ENCODE measurements at regions not wholly inside any gene's neighbourhood (a gene's known extent, or its start where the extent isn't known, plus 50 kb on each side); places are given as distances from the start of the nearest gene placed in this dataset.

DNA sequence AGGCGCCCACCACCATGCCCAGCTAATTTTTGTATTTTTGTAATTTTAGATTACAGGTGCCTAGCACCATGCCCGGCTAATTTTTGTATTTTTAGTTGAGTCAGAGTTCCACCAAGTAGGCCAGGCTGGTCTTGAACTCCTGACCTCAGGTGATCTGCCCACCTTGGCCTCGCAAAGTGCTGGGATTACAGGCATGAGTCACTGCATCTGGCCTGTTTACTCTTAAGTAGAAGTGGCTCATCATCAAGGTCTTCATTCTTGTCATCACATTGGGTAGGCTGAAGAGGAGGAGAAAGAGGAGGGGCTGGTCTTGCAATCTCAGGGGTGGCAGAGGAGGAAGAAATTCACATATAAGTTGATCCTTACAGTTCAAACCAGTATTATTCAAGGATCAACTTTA is 152.4 kb upstream of the ATP2B1 start:
- DNase-seq (ENCODE audit: low read depth in 2 of 2) = no peak

DNA sequence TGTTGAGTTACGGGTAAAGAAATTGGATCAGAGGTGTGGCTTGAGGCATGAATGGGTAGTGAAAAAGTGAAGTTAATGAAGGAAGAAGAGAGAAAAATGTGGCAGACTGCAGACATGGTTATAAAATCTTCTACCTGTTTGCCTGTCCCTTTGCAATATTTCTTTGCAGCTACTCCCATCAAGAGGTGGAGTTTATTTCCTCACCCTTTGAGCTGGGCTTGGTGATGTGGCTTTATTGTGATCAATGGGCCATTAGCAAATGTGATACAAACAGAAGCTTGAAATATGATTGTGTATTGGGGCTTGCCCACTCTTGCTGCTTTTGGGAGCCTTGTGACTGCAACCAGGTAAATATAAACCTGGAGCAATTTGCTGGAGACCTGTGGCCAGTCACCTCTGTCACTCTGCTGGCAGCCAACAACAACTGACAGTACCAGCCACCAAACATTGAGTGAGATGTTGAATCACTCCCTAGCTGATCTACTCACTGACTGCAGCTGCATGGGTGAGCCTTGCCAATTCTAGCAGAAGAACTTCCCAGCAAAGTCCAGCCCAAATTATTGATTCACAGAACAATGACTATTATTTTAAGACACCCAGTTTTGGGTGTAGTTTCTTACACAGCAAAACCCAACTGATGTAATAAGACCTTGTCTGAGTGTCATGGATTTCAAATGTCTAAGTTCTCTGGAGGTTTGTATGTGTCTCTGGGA is 151.0 kb upstream of the ATP2B1 start:
- DNase-seq (ENCODE audit: low read depth in 2 of 2) = no peak

DNA sequence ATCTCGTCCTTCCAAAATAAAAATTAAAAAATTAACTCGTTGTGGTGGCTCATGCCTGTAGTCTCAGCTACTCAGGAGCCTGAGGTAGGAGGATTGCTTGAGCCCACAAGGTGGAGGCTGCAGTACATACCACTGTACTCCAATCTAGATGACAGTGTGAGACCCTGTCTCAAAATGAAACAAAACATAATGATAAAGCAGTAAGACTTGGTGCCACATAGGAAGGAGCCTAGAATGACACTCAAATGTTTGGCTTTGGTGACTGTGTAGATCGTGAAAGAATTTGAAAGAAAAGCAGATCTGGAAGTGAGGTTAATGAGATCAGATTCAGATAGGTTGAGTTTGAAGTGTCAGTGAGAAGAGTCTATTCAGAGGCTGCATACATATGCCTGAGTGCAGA is 150.1 kb upstream of the ATP2B1 start:
- no peak for DNase-seq (ENCODE audit: low read depth in 2 of 2)

DNA sequence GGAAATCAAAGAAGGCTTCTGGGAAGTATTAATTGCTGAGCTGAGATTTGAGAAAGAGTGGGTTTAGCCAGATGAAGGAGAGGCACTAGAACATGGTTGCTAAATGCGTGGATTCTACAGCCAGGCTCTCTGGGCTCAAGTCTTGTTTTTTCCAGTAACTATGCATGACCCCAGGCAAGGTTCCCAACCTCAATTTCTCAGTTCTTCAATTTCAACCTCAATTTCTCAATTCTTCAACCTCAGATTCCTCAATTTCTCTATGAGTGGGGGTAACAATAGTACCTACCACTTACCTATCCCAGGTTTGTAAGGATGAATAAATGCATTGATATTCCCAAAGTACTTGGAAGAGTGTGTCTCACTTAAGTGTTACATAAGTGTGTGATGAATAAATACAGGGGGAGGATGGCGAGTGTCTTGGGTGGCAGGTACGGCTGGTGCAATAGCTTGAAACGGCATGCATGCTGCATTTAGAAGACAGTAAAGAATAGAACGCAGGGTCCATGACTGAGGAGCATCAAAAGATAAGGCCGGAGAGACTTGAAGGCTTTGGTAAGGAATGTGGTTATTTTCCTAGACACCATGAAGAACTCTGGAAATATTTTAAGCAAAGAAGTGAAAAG is 149.1 kb upstream of the ATP2B1 start:
- DNase-seq (ENCODE audit: low read depth in 2 of 2) = no peak

DNA sequence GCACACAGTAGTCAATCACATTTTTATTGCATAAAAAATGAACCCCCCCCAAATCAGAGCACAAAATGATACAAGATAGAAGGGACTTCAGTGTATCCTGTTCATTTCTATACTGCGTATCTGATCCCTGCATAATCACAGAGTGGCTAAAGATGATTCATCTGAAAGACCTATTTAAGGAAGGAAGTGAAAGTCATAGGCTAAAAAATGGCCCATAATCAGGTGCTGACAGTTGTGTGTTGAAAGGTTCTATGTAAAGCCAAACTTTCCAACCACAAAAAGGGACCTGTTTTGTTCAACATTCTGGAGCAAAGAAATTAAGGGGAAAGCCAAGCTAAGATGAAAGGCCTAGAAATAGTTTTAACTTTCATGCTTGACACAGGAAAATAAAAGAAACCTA is 147.8 kb upstream of the ATP2B1 start:
- DNase-seq (ENCODE audit: low read depth in 2 of 2) = no peak

DNA sequence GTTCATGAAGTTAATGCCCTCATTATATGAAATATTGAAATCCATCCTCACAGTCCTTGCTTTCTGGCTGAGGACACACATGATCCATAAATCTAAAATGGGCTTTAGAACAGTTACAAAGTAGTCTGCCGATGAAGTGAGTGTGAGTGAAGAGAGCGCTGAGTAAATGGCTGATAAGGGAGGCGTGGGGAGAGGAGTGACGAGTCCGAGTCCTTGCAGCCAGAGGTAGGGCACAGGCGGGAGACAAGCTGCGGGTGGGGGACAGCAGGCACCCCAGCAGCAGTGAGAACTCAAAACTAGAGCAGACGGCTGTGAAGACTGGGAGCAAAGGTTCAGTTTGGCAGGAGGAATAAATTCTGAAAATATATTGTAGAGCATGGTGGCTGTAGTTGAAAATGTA is 140.1 kb upstream of the ATP2B1 start:
- no peak for DNase-seq (ENCODE audit: low read depth in 2 of 2)

DNA sequence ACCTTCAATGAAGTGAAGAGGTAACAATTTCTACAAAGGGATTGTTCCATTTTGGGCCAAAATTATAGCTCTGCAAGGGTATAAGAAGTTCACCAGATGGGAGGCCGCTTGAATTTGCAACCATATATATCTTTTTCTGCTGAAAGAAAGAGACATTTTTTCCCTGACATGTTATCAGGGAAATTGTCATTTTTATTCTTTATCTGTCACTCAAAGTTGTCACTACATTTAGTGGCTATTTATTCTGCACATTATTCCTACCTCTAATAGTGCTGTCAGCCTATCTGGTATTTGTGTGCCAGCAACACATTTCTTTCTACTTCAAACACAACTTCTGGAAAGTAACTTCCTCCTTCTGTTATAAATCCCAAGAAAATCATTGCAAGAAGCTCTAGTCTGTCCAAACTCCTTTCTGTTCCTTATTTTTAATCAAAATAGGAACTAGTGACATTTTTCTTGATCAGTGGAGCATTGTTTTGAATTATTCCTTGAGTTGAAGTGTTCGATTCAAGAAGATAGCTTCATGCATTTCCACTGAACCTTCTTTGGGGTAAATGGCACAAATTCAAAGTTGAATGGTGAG is 137.9 kb upstream of the ATP2B1 start:
- DNase-seq (ENCODE audit: low read depth in 2 of 2) = no peak

DNA sequence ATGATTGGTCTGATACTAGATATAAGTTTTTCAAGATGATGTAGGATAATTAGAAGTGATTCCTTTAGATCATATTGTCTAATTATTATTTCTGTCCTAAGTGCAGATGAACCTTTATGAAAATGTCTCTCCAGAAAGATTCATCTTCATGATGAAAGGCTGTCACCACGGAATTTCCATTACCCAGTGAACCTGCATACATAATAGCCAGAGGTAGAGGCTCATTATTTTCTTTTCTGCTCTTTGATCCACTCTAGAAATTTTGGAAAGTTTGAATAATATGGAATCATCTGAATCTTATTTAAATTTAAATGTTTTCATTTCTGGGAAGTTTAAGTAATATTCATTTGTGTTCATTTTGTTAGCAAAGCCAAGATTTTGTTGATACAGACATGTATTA is 137.1 kb upstream of the ATP2B1 start:
- DNase-seq (ENCODE audit: low read depth in 2 of 2) = no peak

DNA sequence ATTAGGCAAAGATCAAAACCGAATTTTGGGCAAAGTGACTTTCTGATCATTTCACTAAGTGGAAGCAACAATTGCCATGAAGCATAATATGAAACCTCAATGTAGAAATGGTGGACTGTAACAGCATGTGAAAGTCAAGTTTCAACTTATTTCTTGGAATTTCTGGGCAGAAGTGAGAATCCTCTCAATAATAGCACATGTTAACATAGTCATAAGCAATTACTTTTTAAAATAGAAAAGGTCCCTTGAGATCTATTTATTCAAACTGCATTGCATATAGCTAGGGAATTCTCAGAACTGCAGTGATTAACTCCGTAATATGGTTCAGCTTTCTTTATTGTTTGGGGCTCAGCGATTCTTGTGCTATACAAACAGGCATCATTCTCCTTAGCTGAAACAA is 136.7 kb upstream of the ATP2B1 start:
- no peak for DNase-seq (ENCODE audit: low read depth in 2 of 2)

DNA sequence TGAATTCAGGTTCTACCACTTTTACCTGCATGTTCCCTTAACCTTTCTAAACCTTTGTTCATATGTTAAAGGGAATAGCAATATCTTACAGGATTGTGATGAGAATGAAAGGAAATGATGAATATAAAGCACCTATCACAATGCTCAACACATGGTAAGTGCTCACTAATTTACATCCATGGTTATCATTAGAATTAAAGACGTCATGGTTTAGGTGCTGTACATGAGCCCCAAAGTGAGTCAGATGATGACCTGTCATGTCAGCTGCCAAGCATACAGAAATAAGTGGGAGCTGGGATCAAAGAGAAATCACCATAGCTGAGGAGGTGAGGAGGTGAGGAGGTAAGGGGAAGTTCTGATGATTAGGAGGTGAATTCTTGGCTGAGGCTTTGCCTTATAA is 135.9 kb upstream of the ATP2B1 start:
- no peak for DNase-seq (ENCODE audit: low read depth in 2 of 2)

DNA sequence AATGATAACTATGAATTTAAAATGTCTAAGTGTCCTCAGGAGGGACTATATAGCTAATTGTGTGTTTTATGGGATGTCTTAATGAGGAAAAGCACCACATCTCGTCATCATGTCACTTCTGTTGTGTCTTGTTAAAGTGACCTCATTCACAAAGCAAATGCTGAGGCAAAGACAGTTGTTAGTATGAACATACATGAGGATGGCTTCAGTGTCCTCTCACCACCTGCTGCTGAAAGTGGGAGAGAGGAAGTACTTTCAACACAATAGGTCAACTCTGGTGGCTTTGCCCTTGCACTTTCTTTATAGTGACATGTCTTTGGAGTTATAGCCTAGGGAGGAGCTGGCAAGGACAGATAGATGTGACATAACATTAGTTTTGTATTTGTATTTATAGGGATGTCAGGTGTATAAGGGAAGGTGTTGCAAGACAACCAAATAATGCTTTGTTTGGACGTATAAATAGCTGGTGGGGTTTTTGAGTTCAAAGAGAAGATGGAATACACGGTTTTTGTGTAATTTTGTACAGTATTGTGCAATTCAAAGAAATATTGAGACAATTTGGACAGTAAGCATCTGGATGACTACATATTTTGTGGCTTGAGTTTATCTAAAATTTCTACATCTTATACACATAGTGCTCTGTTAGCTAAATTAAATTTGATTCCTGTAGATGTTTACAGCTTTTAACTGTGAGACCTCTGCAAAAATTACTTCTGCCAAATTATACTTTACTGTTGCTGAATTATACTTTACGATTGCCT is 131.7 kb upstream of the ATP2B1 start:
- DNase-seq (ENCODE audit: low read depth in 2 of 2) = no peak

DNA sequence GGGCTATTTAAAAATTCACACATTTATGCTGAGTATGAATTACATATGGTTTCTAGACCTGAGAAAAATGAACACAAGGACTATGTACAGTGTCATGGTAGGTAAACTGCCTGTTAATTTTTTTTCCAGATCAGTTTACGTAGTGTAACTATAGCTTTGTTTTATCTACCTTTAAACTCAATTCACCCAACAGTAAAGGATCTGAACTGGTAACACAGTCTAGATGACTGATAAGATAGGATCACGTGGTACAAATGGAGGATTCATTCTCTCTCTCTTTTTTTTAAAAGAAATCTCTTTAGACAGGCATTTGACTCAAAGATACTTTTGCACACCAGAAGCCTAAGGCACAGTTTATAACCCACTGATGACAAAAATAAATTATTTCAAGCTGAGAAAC is 130.8 kb upstream of the ATP2B1 start:
- DNase-seq (ENCODE audit: low read depth in 2 of 2) = no peak

DNA sequence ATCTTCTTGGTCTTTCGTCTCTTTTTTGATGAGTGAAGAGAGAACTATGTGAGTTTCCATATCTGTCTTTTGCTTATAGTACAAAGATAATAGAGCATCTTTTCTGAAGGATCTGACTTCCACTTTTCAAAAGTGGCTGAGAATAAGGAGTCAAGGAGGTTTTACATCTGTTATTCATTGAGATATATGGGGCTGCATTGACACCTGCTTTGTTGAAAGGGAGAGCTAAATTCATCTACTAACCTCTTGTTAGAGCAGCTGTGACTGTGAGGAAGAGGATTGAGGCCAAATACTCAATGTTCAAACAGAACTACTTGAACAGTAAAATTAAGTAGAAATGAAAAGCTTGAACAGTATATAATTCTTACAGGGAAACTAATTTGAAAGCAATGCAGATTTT is 130.2 kb upstream of the ATP2B1 start:
- DNase-seq (ENCODE audit: low read depth in 2 of 2) = no peak

DNA sequence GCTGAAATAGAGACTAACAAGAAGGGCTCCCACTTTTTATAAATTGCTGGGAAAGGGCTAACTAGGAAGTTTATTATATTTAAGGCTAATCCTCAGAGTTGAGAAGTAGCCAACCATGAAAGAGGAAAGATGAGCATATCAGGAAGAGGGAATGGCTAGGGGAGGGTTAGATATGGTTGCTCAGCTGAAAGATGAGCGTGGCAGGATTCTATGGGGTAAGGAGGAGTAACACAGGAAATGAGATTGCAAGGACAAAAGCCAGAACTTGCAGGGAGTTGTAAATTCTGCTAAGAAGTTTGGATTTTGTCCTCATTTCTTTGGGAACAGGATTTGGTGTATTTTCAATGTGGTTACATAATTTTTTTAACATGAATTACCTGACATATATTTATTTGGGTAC is 127.4 kb upstream of the ATP2B1 start:
- no peak for DNase-seq (ENCODE audit: low read depth in 2 of 2)

DNA sequence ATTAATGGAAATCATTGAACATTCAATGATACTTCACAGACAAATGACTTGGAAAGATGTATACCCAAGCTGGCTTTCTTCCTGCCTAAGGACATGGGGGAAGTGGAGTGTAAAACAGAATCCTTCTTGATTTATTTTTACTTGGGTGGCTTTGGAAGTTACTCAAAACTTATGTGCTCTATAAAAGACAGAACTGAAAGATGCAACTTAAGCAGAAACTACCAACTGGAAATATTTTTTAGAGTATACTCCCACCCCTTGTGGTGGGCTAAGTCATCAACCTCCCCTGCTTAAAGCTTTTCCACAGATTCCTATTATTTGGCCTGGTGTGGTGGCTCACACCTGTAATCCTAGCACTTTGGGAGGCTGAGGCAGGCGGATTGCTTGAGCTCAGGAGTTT is 126.0 kb upstream of the ATP2B1 start:
- DNase-seq (ENCODE audit: low read depth in 2 of 2) = no peak

DNA sequence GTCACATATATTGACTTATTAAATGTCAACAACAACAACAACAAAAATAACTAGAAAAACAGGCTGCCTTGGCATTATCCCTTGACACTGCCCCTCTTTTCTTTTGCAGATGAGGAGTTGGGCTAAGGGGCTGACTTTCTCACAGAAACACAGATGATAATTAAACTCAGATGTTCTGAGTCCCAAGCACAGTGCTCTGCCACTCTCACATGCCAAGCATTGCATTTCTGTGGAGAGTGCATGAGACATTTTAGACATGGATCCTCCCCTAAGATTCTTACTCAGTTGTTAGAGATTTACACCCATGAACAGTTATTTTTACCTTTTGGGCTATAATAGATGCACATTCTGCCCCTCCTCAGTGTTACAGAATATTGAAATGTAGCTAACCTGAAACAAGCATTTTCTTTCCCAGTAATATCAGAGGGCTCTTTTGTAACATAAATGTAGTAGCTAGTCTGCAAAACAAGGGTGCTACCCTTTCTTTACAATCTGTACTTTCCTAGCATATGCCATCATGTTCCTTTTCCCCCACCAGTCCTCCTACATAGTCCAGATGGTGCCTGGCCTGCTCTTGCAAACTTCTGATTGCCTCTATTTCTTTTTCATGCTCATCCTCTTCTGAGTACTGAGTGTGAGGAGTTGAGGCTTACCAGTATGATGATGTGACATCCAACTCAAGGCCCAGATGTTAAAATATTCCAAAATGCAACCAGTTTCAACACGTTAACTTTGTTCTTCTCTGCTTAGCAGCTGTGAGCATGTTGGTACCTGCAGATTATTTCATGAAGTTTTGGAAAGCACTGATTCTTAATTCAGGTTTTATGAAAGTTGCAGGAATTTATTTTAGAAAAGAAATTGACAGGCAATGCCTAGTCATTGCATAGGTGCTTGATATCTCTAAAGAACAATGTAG is 125.0 kb upstream of the ATP2B1 start:
- DNase-seq (ENCODE audit: low read depth in 2 of 2) = no peak

DNA sequence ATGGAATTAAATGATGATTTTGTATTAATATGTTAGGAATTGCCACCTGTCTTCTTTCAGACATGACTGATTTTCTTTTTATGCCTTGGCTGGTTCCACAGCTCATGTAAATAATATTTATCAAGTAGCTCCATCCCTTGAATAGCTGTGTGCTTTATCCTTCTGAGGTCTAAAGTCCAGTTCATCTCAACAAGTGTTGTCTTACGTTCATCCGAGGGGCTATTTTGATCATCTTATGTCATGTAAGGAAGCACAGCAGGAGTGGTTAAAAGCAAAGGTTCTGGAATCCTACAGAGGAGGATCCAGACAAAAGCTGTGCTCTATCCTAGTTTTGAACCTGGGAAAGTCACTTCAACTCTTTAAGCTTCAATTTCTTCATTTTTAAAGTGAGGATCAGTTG is 123.7 kb upstream of the ATP2B1 start:
- DNase-seq (ENCODE audit: low read depth in 2 of 2) = no peak

DNA sequence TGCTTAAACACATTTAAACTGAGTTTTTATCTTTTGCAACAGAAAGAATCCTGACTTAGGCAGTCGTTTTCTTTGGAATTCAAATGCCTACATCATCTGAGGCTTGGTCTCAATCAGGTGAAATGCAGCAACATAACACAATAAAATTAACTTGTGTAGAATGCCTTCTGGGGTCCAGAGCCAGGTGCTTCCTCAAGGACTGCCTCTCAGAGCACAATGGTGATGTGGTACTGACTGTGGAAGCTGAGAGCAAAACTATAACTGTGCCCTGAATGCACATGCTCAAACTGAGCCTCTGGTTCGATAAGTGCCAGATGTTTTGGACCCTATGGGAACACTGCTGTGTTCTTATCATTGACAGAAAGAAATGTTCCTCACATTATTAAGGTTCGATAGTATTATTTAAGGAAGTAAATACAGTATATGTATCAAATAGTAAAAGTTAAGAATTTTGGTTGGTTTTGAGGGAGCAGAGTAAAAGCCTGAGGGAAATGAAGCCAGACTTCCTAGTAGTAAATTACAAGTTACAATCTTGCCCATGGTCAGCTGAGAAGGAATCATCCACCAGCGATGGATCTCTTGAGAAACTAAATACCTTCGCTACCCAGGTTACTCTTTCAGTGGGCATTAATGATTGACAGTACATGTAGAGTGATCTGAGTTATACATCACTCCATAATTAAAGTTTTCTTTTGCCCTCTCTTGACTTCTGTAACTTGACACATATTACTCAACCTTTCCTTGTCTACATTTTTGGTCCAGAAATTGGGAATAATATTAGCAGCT is 122.9 kb upstream of the ATP2B1 start:
- no peak for DNase-seq (ENCODE audit: low read depth in 2 of 2)

DNA sequence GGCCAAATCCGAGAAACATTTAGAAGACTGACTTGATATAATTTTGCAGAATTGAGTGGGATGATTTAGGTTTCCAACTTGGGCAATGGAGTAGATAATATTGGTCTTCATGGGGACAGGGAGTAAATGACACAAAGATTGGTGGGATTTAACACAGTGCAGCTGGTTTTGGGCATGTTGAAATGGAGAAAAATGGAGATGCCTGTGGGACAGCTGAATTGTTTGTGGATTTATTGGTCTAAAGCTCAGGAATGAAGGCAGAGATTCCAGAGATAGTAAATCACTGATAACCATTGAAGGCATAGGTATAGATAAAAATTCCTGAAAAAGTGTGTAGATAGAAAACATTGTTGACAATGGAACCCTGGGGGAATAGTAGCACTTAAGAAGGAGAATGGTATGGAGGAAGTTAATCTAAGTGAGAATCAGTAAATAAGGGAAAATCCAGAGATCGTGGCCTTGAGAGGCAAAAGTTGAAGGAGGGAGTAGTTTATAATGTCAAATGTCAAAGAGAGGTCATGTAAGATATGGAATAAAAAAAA is 120.9 kb upstream of the ATP2B1 start:
- DNase-seq (ENCODE audit: low read depth in 2 of 2) = no peak

DNA sequence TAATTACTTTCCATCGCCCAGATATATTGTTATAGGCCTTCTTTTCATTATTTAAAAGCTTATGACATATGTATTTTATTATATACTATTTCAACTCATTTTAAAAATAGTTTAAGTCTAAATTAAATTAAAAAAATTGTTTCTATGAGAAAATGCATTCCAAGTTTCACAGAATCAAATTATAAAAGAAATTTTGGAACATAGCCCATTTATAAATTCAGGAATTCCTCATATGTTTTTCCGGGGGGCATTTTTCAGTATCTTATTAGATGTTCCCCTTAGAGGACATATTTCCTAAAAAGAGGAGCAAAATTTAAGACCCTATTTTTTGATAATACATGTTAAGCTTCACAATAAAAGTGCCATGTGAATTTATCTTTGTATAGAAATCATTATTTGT is 119.9 kb upstream of the ATP2B1 start:
- no peak for DNase-seq (ENCODE audit: low read depth in 2 of 2)

DNA sequence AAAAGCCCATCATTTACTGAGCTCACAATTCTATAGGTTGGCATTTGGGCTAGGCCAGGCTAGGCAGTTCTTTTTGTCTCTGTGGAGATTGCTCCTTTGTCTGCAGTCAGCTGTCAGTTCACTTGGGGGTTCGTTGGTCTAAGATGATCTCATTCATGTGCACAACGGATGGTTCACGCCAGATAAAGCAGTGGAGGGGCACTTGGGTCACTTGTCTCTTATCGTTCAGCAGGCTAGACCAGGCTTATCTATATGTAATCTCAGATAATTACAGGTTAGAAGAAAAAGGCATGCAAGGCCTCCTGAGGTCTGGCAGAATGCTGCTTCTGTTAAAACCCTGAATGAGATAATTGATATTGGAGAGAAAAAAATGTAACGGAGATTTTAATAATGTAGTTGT is 119.0 kb upstream of the ATP2B1 start:
- DNase-seq (ENCODE audit: low read depth in 2 of 2) = no peak
